VCaP (cell line): ENCODE measurements at regions not wholly inside any gene's neighbourhood (a gene's known extent, or its start where the extent isn't known, plus 50 kb on each side); places are given as distances from the start of the nearest gene placed in this dataset.

Experiments
- H3K27ac ChIP-seq: fragments of 450-650 bp; 2 replicates; pipeline ENCODE4 v1.5.1; 2017
- CTCF ChIP-seq: fragments of 450-650 bp; conservative IDR thresholded peaks from 2 replicates; pipeline ENCODE4 v1.5.1; 2017; ENCODE audit warnings: mild to moderate bottlenecking, moderate library complexity

GRCh38 chr14:54090274-54090673 is 133.6 kb upstream of the BMP4 start:
- TF ChIP-seq CTCF, result no peak

GRCh38 chr14:54094765-54095164 is 138.1 kb upstream of the BMP4 start:
- no peak for TF ChIP-seq CTCF
- no peak overlapping the region for H3K27ac ChIP-seq

More at GRCh38 chr14:54090274-54090673, 133.6 kb upstream of the BMP4 start:
- H3K27ac ChIP-seq, result no peak overlapping the region

GRCh38 chr14:54098536-54098935 is 141.9 kb upstream of the BMP4 start:
- no peak overlapping the region for H3K27ac ChIP-seq
- no peak for TF ChIP-seq CTCF

GRCh38 chr14:54102051-54102456 is 145.4 kb upstream of the BMP4 start:
- TF ChIP-seq CTCF, result no peak
- H3K27ac ChIP-seq, result no peak overlapping the region

- no peak for TF ChIP-seq CTCF
- H3K27ac ChIP-seq, result no peak overlapping the region
These were observed 145.9 kb upstream of the BMP4 start for GRCh38 chr14:54102530-54102929.

GRCh38 chr14:54104601-54105145 is 148.0 kb upstream of the BMP4 start:
- no peak overlapping the region for H3K27ac ChIP-seq

GRCh38 chr14:54105406-54105805 is 148.8 kb upstream of the BMP4 start:
- no peak overlapping the region for H3K27ac ChIP-seq
- TF ChIP-seq CTCF, result no peak

More at GRCh38 chr14:54104601-54105145, 148.0 kb upstream of the BMP4 start:
- TF ChIP-seq CTCF, result no peak
